Smooth muscle cell of the brain vasculature (primary cell): ENCODE measurements at regions not wholly inside any gene's neighbourhood (a gene's known extent, or its start where the extent isn't known, plus 50 kb on each side); places are given as distances from the start of the nearest gene placed in this dataset.

Experiments used
- DNase-seq: peaks from one replicate; pipeline ENCODE4 v3.0.0-alpha.2; 2012; ENCODE audit warnings: low read depth, low spot score

- DNase-seq, result no peak
Measured at GRCh38 chr10:6342096-6342685, 139.5 kb downstream of the PFKFB3 start.

- no peak for DNase-seq
Measured at GRCh38 chr10:6343305-6344010, 140.7 kb downstream of the PFKFB3 start.

GRCh38 chr10:6345404-6345803, 142.7 kb downstream of the PFKFB3 start:
- no peak for DNase-seq

GRCh38 chr10:6346631-6347030, 143.9 kb downstream of the PFKFB3 start:
- no peak for DNase-seq

GRCh38 chr10:6347391-6347951, 144.7 kb downstream of the PFKFB3 start:
- no peak for DNase-seq

GRCh38 chr10:6348096-6348874, 145.6 kb downstream of the PFKFB3 start:
- no peak for DNase-seq

- DNase-seq, result no peak
Measured at GRCh38 chr10:6349846-6350535, 147.3 kb downstream of the PFKFB3 start.

GRCh38 chr10:6350609-6351008, 147.9 kb downstream of the PFKFB3 start:
- DNase-seq, result no peak

GRCh38 chr10:6351495-6351894, 148.8 kb downstream of the PFKFB3 start:
- DNase-seq, result no peak

- no peak for DNase-seq
Measured at GRCh38 chr10:6353526-6353925, 150.8 kb downstream of the PFKFB3 start.

GRCh38 chr10:6354168-6354772, 151.5 kb downstream of the PFKFB3 start:
- DNase-seq, result no peak

- DNase-seq, result no peak
Measured at GRCh38 chr10:6356280-6356793, 153.6 kb downstream of the PFKFB3 start.

GRCh38 chr10:6361869-6362268, 159.1 kb downstream of the PFKFB3 start:
- DNase-seq, result no peak

GRCh38 chr10:6362879-6363278, 160.1 kb downstream of the PFKFB3 start:
- DNase-seq, result no peak

- no peak for DNase-seq
Measured at GRCh38 chr10:6363511-6363910, 160.8 kb downstream of the PFKFB3 start.

- no peak for DNase-seq
Measured at GRCh38 chr10:6364283-6364682, 161.6 kb downstream of the PFKFB3 start.

- DNase-seq, result no peak
Measured at GRCh38 chr10:6364893-6365292, 162.2 kb downstream of the PFKFB3 start.

GRCh38 chr10:6365384-6365783, 162.7 kb downstream of the PFKFB3 start:
- DNase-seq, result no peak
